22Rv1 (cell line): ENCODE measurements at regions not wholly inside any gene's neighbourhood (a gene's known extent, or its start where the extent isn't known, plus 50 kb on each side); places are given as distances from the start of the nearest gene placed in this dataset.

Experiments
- ZFX ChIP-seq: fragments of 450-650 bp; IDR thresholded peaks from 2 replicates; pipeline ENCODE4 v1.6.1; 2017; ENCODE audit warnings: antibody characterized with exemption, borderline replicate concordance
- TF ChIP-seq, protein P1 (sequence below): fragments of 450-650 bp; IDR thresholded peaks from 2 replicates; pipeline ENCODE4 v1.5.1; 2017; ENCODE audit warnings: mild to moderate bottlenecking

DNA sequence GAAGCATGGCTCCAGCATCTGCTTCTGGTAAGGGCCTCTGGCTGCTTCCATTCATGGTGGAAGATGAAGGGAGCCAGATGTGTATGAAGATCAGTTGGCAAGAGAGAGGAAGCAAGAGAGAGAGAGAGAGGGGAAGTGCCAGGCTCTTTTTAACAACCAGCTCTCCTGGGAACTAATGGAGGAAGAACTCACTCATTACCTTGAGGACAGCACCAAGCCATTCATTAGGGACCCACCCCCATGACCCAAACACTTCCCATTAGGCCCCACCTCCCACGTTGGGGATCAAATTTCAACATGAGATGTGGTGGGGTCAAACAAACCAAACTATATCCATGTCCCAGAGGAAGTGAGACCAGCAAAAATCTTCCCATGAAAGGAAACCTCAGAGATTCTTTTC lies 124.8 kb upstream of the SIX2 start:
- TF ChIP-seq, protein P1, sequence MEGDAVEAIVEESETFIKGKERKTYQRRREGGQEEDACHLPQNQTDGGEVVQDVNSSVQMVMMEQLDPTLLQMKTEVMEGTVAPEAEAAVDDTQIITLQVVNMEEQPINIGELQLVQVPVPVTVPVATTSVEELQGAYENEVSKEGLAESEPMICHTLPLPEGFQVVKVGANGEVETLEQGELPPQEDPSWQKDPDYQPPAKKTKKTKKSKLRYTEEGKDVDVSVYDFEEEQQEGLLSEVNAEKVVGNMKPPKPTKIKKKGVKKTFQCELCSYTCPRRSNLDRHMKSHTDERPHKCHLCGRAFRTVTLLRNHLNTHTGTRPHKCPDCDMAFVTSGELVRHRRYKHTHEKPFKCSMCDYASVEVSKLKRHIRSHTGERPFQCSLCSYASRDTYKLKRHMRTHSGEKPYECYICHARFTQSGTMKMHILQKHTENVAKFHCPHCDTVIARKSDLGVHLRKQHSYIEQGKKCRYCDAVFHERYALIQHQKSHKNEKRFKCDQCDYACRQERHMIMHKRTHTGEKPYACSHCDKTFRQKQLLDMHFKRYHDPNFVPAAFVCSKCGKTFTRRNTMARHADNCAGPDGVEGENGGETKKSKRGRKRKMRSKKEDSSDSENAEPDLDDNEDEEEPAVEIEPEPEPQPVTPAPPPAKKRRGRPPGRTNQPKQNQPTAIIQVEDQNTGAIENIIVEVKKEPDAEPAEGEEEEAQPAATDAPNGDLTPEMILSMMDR = no peak
- no peak for TF ChIP-seq ZFX
